GM18505 (cell line): ENCODE measurements at regions not wholly inside any gene's neighbourhood (a gene's known extent, or its start where the extent isn't known, plus 50 kb on each side); places are given as distances from the start of the nearest gene placed in this dataset.
"Not testable (repeated sequence)": the region's sequence is repeated elsewhere in the genome, so short reads cannot be mapped to it uniquely, and the experiment has no call there.

Source experiments
- ATAC-seq: cut with Tn5 transposase; IDR thresholded peaks from one replicate; pipeline ENCODE4 v1.9.1; 2021; ENCODE audit not compliant: unreplicated experiment
- POLR2A ChIP-seq: IDR thresholded peaks from 4 replicates; pipeline ENCODE4 v1.6.1; 2011; ENCODE audit warnings: borderline replicate concordance; ENCODE audit not compliant: insufficient read depth, insufficient read length; ENCODE audit errors: extremely low read depth

DNA sequence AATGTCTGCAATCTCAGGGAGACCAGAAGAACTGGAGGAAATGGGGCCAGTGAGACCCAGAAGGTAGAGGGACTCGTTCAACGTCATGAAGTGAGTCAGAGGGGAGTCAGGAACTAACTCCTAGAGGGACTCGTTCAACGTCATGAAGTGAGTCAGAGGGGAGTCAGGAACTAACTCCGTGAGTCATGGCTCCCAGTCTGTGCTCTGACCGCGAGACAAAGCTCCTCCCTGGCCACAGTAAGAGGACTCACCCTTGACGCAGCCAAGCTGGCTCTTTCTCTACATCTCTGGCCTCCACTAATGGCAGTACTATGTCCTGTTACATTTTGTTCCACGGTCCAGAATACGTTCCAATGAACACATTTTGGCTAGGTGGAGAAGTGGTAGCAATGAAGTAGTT, 902.5 kb downstream of the KCNJ2 start:
- TF ChIP-seq POLR2A, result no peak
- no peak for ATAC-seq

- no peak for TF ChIP-seq POLR2A
- ATAC-seq, result no peak
Measured at GRCh38 chr17:71080937-71081336, 911.6 kb downstream of the KCNJ2 start.

DNA sequence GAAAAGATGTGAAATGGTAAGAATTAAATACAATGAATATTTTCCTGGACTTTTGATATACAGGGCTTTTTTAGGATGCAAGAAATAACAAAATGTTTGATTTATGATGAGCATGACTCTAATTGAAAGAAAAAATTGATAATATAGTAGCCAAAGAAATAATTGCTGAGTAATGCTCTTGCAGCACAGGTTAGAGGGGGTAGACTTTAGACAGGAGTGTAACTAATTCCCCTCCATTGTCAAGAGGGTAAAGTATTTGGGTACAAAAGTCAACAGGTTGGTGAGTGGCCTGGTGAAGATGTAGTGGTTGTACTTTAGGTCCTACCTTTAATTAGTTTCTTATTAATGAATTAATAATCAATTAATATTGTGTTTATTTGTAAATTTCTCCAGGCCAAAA, 912.3 kb downstream of the KCNJ2 start:
- no peak for TF ChIP-seq POLR2A
- ATAC-seq, result no peak

DNA sequence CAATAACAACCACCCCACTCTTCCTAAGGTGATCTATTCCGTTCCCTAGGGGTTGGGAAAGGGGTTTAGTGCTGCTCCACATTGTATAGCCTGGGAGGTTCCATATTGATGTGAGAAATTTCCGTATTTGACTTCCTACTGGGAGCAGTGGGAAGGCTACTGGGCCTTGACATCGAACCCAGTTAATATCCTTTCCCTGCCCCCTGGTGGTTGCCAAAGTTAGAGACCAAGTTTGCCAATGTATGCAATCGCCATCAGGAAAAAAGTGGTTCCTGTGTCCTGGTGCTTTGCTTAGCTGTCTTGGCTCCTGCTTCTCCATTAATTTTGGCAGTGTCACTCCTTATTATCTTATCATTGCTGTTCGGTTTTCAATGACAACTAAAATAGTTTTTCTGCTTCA, 914.9 kb downstream of the KCNJ2 start:
- no peak for TF ChIP-seq POLR2A
- no peak for ATAC-seq

DNA sequence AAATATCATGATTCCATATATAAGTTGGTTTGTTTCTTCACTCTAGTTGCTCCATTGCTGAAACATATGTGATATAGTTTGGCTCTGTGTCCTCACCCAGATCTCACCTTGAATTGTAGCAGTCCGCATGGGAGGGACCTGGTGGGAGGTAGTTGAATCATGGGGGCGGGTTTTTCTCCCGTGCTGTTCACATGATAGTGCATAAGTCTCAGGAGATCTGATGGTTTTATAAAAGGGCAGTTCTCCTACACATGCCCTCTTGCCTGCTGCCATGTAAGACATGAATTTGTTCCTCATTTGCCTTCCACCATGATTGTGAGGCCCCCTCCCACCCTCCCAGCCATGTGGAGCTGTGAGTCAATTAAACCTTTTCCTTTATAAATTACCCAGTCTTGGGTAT, 915.5 kb downstream of the KCNJ2 start:
- no peak for TF ChIP-seq POLR2A
- ATAC-seq, result no peak

DNA sequence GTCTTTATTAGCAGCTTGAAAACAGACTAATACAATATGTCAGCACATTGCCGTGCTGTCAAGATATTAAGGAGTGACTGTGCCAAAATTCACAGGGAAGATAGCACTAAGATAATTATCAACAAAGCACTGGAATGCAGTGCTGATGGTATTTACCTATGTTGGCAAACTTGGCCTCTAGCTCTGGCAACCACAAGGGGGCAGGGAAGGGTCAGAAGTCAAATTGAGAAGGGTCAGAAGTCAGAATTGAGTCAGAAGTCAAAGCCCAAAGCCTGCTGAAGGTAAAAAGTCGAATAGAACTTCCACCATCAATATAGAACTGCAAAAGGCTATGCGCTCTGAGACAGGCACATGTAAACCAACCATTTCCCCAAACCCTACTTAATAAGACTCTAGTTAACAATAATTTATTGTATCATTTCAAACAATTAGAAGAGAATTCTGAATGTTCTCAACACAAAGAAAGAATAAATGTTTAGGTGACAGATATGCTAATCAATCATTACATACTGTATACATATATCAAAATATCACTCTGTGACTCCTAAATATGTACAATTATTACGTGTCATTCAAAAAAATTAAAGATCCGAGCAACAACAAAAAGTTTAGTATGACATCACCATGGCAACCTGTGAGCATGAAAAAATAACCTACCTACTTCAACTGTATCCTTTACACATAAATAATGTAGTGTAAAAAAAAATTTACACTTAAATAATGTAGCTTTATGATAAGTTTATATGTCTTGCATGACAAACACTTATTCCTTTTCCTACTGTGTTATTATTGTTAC, 916.1 kb downstream of the KCNJ2 start:
- TF ChIP-seq POLR2A, result no peak
- no peak for ATAC-seq

DNA sequence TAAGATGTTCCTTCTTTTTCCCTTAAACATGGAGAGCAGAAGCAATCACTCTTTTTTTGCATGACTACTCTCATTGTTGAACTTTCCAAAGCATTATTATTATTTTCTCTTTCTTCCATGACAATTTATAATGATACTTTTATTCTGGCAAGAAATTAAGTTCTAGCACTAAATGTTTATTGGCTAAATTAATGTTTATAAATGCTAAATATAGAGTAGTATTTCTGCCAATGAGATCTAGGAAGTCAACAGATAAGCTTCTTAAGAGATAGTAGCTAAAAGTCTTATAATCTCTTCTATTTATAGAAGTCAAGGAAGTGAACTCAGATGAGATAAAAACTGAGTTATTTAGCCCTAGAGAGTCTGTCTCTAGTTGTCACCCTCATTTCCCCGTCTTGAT, 920.1 kb downstream of the KCNJ2 start:
- no peak for TF ChIP-seq POLR2A
- ATAC-seq, result no peak

- TF ChIP-seq POLR2A, result no peak
Measured at GRCh38 chr17:71098071-71098470, 928.7 kb downstream of the KCNJ2 start.

DNA sequence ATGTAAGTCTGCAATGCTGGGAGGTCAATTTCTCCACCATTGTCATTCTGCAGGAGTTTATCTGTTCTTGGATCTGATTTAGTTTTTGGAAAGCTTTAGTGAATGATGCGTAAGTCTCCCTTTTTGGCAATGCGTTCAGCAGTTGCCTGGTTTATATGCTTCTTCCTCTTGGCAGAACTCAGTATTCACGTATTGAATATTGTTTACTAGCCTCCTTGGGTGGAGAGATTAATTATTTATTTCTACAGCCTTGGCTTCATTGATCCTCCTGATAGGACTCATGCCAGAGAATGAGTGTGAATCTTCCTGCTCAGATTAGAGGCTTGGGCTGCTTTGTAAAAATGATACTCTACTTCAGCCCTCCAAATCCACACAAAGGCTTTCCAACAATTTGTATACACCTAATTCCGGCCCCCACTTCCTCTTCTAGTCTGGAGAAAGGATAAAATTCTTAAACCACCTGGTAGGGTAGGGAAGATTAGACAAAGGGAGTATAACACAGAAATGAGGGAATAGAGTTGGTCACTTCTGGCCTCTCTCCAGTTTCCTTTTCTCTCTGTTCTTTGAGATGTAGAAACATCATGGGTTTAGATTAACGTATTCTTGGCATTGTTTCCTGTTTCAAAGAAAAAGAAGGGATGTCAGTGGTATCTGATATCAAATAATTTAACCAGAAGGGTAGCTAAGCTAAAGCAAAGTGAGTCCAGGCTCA, 929.8 kb downstream of the KCNJ2 start:
- no peak for ATAC-seq

More at GRCh38 chr17:71098071-71098470, 928.7 kb downstream of the KCNJ2 start:
- no peak for ATAC-seq

DNA sequence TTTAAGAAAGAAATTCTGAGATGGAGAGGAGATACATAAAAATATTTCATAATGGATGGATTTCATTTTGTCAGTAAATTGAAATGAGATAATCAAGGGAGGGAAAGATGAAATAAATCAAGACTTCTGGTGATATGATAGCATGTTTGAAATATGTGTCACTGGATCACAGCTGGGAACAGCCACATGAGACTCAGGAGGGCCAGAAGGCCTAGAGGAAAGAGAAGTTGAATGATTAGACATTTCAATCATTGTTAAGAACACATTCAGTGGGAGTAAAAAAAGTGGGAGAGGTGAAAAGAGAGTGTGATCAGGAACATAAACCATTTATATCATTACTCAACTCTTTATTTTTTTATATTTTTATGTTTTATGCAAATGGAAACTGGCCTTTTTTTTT, 933.4 kb downstream of the KCNJ2 start:
- no peak for TF ChIP-seq POLR2A
- no peak for ATAC-seq

More for the DNA sequence above, 929.8 kb downstream of the KCNJ2 start:
- TF ChIP-seq POLR2A, result no peak

GRCh38 chr17:71104225-71104624, 934.9 kb downstream of the KCNJ2 start:
- ATAC-seq, result no peak
- TF ChIP-seq POLR2A, result no peak

DNA sequence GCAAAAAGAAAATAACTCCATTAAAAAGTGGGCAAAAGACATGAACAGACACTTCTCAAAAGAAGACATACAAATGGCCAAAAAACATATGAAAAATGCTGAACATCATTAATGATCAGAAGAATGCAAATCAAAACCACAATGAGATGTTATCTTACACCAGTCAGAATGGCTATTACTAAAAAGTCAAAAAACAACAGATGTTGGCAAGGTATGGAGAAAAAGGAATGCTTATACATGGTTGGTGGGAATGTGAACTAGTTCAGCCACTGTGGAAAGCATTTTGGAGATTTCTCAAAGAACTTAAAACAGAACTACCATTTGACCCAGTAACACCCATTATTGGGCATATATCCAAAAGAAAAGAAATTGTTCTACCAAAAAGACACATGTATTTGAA, 936.7 kb downstream of the KCNJ2 start:
- ATAC-seq, result not testable (repeated sequence)

DNA sequence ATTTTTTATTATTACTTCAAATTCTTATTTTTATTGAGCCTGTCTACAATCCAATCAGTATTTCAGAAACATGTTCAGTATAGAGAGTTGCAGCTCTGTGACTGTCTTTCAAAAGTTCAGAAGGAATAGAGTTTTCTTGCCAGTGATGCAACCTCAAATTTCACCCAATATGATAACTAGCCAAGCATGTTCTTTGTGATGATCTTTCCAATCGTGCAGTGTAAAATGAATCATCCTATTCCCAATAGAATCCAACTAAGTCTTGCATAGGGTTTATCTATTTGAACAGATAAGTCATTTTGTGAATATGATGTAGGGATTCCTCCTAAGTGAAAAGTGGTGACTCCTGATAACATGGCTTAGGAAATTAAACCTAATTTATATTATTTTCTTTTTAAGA, 937.8 kb downstream of the KCNJ2 start:
- TF ChIP-seq POLR2A, result no peak
- no peak for ATAC-seq

DNA sequence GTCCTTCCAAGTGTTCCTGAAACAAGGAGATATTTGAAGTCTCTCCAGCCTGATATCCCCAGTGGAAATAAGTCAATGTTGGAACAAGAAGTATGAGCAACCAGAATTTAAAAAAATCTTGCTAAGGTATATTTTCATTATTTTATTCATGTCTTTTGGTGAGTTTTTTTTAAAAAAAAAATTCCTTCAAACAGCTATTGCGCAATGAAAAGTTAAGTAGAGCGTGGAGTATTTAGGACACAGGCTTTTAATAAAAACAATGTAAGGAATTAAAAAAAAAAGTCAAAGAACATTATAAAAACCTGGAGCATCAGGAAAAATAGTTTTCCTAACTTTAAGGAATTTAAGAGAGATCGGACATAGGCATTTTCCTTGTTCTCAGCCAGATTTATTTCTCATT, 940.4 kb downstream of the KCNJ2 start:
- TF ChIP-seq POLR2A, result no peak
- ATAC-seq, result no peak

- no peak for ATAC-seq
- TF ChIP-seq POLR2A, result no peak
Measured at GRCh38 chr17:71110326-71110725, 941.0 kb downstream of the KCNJ2 start.

DNA sequence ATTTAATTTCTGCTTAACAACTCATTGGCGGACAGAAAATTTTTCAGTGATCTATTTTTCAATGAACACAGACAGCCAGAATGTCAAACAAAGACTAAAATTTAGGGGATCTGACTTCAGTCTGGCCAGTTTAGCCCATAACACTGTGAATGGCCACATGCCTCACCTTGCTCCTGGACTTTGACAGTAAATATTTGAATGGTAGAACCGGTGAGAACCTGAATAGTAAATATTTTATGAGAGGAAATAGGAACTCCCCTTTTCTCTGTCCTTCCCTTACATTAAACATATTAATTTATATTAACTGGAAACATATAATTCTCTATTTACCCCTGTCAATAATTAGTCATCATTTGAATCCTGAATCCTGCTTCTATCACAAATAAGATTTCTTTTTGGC, 942.1 kb downstream of the KCNJ2 start:
- TF ChIP-seq POLR2A, result no peak
- ATAC-seq, result no peak
